ENCODE measurements at regions not wholly inside any gene's neighbourhood (a gene's known extent, or its start where the extent isn't known, plus 50 kb on each side); places are given as distances from the start of the nearest gene placed in this dataset.
"Not testable (repeated sequence)": the region's sequence is repeated elsewhere in the genome, so short reads cannot be mapped to it uniquely, and the experiment has no call there.

- FAIRE-seq: not testable (repeated sequence)
These were observed 103.0 kb upstream of the FAM25C start for GRCh38 chr10:48102410-48103146.

- not testable (repeated sequence) for FAIRE-seq
These were observed 99.3 kb upstream of the FAM25C start for GRCh38 chr10:48098854-48099253.

- not testable (repeated sequence) for FAIRE-seq
These were observed 91.1 kb upstream of the FAM25C start for GRCh38 chr10:48090706-48091105.

GRCh38 chr10:48088087-48088486 is 88.5 kb upstream of the FAM25C start:
- FAIRE-seq: not testable (repeated sequence)

- not testable (repeated sequence) for FAIRE-seq
These were observed 84.9 kb upstream of the FAM25C start for GRCh38 chr10:48084446-48084845.

- FAIRE-seq: not testable (repeated sequence)
These were observed 71.6 kb upstream of the FAM25C start for GRCh38 chr10:48071228-48071627.

- FAIRE-seq: peak; percentile 89
These were observed 64.5 kb upstream of the FAM25C start for GRCh38 chr10:48063944-48064625.

GRCh38 chr10:48055395-48055794 is 55.8 kb upstream of the FAM25C start:
- not testable (repeated sequence) for FAIRE-seq
